HFFc6 (cell line): ENCODE measurements at regions not wholly inside any gene's neighbourhood (a gene's known extent, or its start where the extent isn't known, plus 50 kb on each side); places are given as distances from the start of the nearest gene placed in this dataset.

Source experiments
- DNase-seq: peaks from one replicate; pipeline ENCODE4 v3.0.0-alpha.2; 2018
- H3K27ac Mint-ChIP-seq: 2 replicates; pipeline ENCODE4 v1.8.0; 2020; ENCODE audit warnings: mild to moderate bottlenecking, mixed read lengths
- H3K27me3 Mint-ChIP-seq: 2 replicates; pipeline ENCODE4 v1.8.0; 2021; ENCODE audit warnings: mild to moderate bottlenecking, moderate library complexity, mixed read lengths; ENCODE audit not compliant: insufficient read depth
- H3K36me3 Mint-ChIP-seq: 2 replicates; pipeline ENCODE4 v1.8.0; 2021; ENCODE audit warnings: low read depth, mixed read lengths
- H3K4me1 Mint-ChIP-seq: 2 replicates; pipeline ENCODE4 v1.8.0; 2020; ENCODE audit warnings: low read depth, mixed read lengths
- H3K4me3 Mint-ChIP-seq: 2 replicates; pipeline ENCODE4 v1.8.0; 2020; ENCODE audit warnings: mild to moderate bottlenecking, moderate library complexity, mixed read lengths
- H3K9me3 Mint-ChIP-seq: 2 replicates; pipeline ENCODE4 v1.8.0; 2020; ENCODE audit warnings: mild to moderate bottlenecking, mixed read lengths
- CTCF ChIP-seq: fragments of 200-600 bp; sonication (generic); IDR thresholded peaks from 2 replicates; pipeline ENCODE4 v1.5.0; 2021; ENCODE audit warnings: antibody characterized with exemption, mild to moderate bottlenecking

GRCh38 chr20:16170406-16170971 lies 402.8 kb downstream of the KIF16B start:
- no peaks in the 10 kb centered on the region for H3K4me1 Mint-ChIP-seq
- no peak for TF ChIP-seq CTCF
- no peak overlapping the region for H3K4me3 Mint-ChIP-seq
- H3K27me3 Mint-ChIP-seq: no peaks in the 10 kb centered on the region
- no peak overlapping the region for H3K27ac Mint-ChIP-seq
- H3K9me3 Mint-ChIP-seq: peaks cover 50% of the 10 kb centered on the region
- H3K36me3 Mint-ChIP-seq: no peaks in the 10 kb centered on the region
- DNase-seq: no peak

DNA sequence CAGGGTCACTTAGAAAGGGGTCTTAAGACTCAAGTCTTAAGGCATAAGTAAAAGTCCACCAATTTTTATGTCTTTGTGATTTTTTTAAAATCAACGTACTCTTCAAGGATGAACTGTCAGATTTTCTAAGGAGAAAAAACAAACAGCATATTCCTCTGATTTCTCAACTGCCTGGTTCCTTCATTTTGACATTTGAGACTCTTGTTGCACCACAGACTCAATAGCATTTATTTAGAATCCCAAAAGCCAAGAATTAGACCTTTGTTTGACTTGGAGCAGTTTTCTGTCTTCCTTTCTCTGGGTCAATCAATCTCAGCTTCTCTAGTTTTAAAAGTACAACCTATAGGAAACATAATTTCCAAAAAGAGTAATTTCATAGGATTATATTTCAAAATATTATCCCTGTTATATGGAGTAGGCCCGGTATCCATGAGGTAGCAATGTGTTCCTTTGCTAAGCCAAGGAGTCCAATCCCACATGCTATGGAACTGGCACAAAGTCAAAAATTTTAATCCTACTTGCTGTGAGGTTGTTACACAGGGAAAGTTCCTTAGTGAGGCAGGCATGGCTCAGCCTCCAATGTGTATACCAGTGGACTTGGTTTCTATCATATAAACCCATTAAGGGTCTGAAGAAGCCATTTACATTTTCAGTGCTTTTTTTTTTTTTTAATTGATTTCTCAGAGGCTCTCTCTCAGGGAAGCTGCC lies 405.7 kb downstream of the KIF16B start:
- Mint-ChIP-seq H3K9me3 (peaks cover 36% of the 10 kb centered on the region), H3K27me3 (peaks cover 2% of the 10 kb centered on the region; the same call in 1 of the 2 replicates), H3K36me3 (no peaks in the 10 kb centered on the region), H3K4me3 (no peak overlapping the region), H3K27ac (no peak overlapping the region), H3K4me1 (no peaks in the 10 kb centered on the region)
- no peak for TF ChIP-seq CTCF
- no peak for DNase-seq

DNA sequence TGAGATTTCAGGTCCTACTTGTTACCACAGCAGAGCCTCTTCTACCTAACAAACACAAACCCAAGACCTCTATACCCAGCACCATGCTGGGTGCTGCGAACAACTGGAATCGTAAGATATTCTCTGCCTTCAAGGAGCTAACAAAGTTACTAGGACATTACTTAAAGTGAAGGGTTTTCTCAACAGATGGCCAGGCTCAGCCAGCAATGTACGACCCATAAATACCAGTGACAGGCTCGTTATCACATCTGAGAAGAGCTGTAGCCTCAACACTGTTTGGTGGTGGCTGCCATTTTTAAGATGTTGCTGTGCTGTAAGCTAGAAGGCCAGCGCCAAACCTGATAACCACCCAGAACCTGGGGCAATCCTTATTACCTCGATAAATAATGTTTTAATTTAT lies 406.5 kb downstream of the KIF16B start:
- no peak for TF ChIP-seq CTCF
- Mint-ChIP-seq H3K4me1 (no peaks in the 10 kb centered on the region), H3K27ac (no peak overlapping the region), H3K9me3 (peaks cover 43% of the 10 kb centered on the region), H3K4me3 (no peak overlapping the region), H3K27me3 (peaks cover 2% of the 10 kb centered on the region; the same call in 1 of the 2 replicates), H3K36me3 (no peaks in the 10 kb centered on the region)
- no peak for DNase-seq

GRCh38 chr20:16158976-16159286 lies 414.3 kb downstream of the KIF16B start:
- H3K4me3 Mint-ChIP-seq: no peak overlapping the region
- no peaks in the 10 kb centered on the region for H3K36me3 Mint-ChIP-seq
- H3K27ac Mint-ChIP-seq: no peak overlapping the region
- DNase-seq: no peak
- H3K27me3 Mint-ChIP-seq: no peaks in the 10 kb centered on the region; the same call in 1 of the 2 replicates
- no peak for TF ChIP-seq CTCF
- peaks cover 52% of the 10 kb centered on the region for H3K9me3 Mint-ChIP-seq
- H3K4me1 Mint-ChIP-seq: no peaks in the 10 kb centered on the region

DNA sequence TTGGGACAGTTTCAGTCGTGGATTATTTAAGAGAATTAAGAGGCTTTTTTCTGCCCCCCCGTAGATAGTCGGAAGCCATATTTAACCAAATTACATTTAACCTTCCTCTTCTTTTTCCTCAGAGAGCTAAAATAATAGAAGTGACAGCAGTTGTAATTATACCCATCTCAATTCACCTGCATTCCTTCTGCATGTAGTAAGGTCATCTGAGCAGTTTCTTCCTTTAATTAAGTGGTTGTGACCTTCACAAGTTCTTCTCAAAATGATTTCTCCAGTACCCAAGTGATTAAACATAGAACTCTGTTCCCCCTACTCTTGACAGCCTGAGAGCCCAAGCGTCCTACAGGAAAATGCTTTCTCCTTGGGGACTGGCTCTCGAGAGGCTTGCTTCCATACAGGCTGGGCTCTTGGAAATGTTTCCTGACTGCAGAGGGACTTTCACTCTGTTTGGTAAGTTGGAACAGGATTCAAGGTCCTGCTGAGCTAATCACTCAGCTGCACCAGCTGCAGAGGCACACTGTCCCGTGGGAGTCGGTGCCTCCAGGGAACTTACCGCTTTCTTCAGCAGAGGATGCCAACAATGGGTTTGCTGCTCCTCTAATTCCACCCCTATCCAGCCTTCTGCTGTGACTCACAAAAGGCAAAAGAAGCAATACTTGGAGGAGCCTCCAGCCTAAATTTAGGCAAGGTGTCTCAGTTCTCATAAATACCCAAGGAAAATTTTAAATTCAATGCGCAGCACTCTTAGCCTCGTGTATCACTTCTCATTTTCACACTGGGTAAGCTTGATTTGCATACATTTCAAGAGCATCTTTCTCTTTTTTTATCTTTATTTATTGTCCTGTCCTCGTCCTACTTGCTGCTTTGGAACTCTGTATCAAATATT lies 414.9 kb downstream of the KIF16B start:
- Mint-ChIP-seq H3K9me3 (peaks cover 52% of the 10 kb centered on the region), H3K36me3 (no peaks in the 10 kb centered on the region), H3K27ac (no peak overlapping the region), H3K27me3 (no peaks in the 10 kb centered on the region; the same call in 1 of the 2 replicates), H3K4me1 (no peaks in the 10 kb centered on the region), H3K4me3 (no peak overlapping the region)
- no peak for TF ChIP-seq CTCF
- DNase-seq: no peak
